H9 (cell line): ENCODE measurements at regions not wholly inside any gene's neighbourhood (a gene's known extent, or its start where the extent isn't known, plus 50 kb on each side); places are given as distances from the start of the nearest gene placed in this dataset.

Experiments
- DNase-seq: peaks from one replicate; pipeline ENCODE4 v3.0.0-alpha.2; 2017
- H2AFZ ChIP-seq: one replicate; pipeline ENCODE4 v1.6.1; 2013; ENCODE audit warnings: mild to moderate bottlenecking, low read length, control low read depth, moderate library complexity
- H2AK5ac ChIP-seq: 2 replicates; pipeline ENCODE4 v1.6.1; 2013; ENCODE audit warnings: low read length, control low read depth, mixed read lengths; ENCODE audit not compliant: insufficient read length
- H2BK120ac ChIP-seq: one replicate; pipeline ENCODE4 v1.6.1; 2013; ENCODE audit warnings: low read depth, mild to moderate bottlenecking, low read length, control low read depth, inconsistent platforms; ENCODE audit not compliant: poor library complexity, severe bottlenecking
- H2BK12ac ChIP-seq: 2 replicates; pipeline ENCODE4 v1.6.1; 2013; ENCODE audit warnings: low read length, control low read depth, mixed read lengths, low read depth; ENCODE audit not compliant: insufficient read length
- H2BK15ac ChIP-seq: 2 replicates; pipeline ENCODE4 v1.6.1; 2013; ENCODE audit warnings: low read depth, low read length, control low read depth
- H2BK20ac ChIP-seq: one replicate; pipeline ENCODE4 v1.6.1; 2013; ENCODE audit warnings: low read depth, mild to moderate bottlenecking, low read length, control low read depth, inconsistent platforms; ENCODE audit not compliant: poor library complexity, severe bottlenecking
- H2BK5ac ChIP-seq: 2 replicates; pipeline ENCODE4 v1.6.1; 2013; ENCODE audit warnings: low read length, control low read depth, mixed read lengths; ENCODE audit not compliant: insufficient read length
- H3K14ac ChIP-seq: 2 replicates; pipeline ENCODE4 v1.6.1; 2013; ENCODE audit warnings: low read length, control low read depth; ENCODE audit not compliant: insufficient read depth
- H3K18ac ChIP-seq: 2 replicates; pipeline ENCODE4 v1.6.1; 2013; ENCODE audit warnings: low read depth, mild to moderate bottlenecking, mixed read lengths, low read length, control low read depth; ENCODE audit not compliant: insufficient read length
- H3K23ac ChIP-seq: 2 replicates; pipeline ENCODE4 v1.6.1; 2013; ENCODE audit warnings: low read length, control low read depth, mixed read lengths, low read depth; ENCODE audit not compliant: insufficient read length
- H3K23me2 ChIP-seq: 2 replicates; pipeline ENCODE4 v1.6.1; 2013; ENCODE audit warnings: low read depth, mild to moderate bottlenecking, mixed read lengths, low read length, control low read depth; ENCODE audit not compliant: insufficient read length, poor library complexity, severe bottlenecking
- H3K27ac ChIP-seq: 2 replicates; pipeline ENCODE4 v1.5.1; 2013; ENCODE audit warnings: low read length, control low read depth, mixed read lengths, low read depth; ENCODE audit not compliant: insufficient read length
- H3K27me3 ChIP-seq: 2 replicates; pipeline ENCODE4 v1.6.1; 2013; ENCODE audit warnings: low read length, control low read depth, inconsistent platforms; ENCODE audit not compliant: insufficient read depth
- H3K4ac ChIP-seq: 2 replicates; pipeline ENCODE4 v1.6.1; 2013; ENCODE audit warnings: low read depth, mild to moderate bottlenecking, control low read depth, inconsistent platforms, low read length, moderate library complexity
- H3K4me1 ChIP-seq: 2 replicates; pipeline ENCODE4 v1.6.1; 2013; ENCODE audit warnings: low read length, control low read depth, inconsistent platforms; ENCODE audit not compliant: insufficient read depth
- H3K4me2 ChIP-seq: 2 replicates; pipeline ENCODE4 v1.6.1; 2013; ENCODE audit warnings: low read length, control low read depth, mixed read lengths; ENCODE audit not compliant: insufficient read length, insufficient read depth
- H3K56ac ChIP-seq: 2 replicates; pipeline ENCODE4 v1.6.1; 2013; ENCODE audit warnings: low read depth, mild to moderate bottlenecking, mixed read lengths, low read length, control low read depth; ENCODE audit not compliant: insufficient read length
- H3K79me1 ChIP-seq: 2 replicates; pipeline ENCODE4 v1.6.1; 2013; ENCODE audit warnings: low read depth, mild to moderate bottlenecking, moderate library complexity, low read length, control low read depth, inconsistent platforms; ENCODE audit not compliant: insufficient read depth, poor library complexity, severe bottlenecking
- H3K79me2 ChIP-seq: 2 replicates; pipeline ENCODE4 v1.6.1; 2013; ENCODE audit warnings: low read length, control low read depth, inconsistent platforms; ENCODE audit not compliant: insufficient read depth
- H3K9ac ChIP-seq: 2 replicates; pipeline ENCODE4 v1.6.1; 2013; ENCODE audit warnings: low read length, control low read depth, mixed read lengths; ENCODE audit not compliant: insufficient read length; ENCODE audit errors: extremely low read depth
- H3K9me3 ChIP-seq: one replicate; pipeline ENCODE4 v1.6.1; 2013; ENCODE audit warnings: low read depth, low read length, inconsistent platforms; ENCODE audit not compliant: control insufficient read depth
- H3T11ph ChIP-seq: one replicate; pipeline ENCODE4 v1.6.1; 2013; ENCODE audit warnings: mild to moderate bottlenecking, low read length, control low read depth, inconsistent platforms
- H4K20me1 ChIP-seq: one replicate; pipeline ENCODE4 v1.6.1; 2013; ENCODE audit not compliant: control insufficient read depth, insufficient read length, insufficient read depth
- H4K5ac ChIP-seq: 2 replicates; pipeline ENCODE4 v1.6.1; 2013; ENCODE audit warnings: low read depth, mild to moderate bottlenecking, mixed read lengths, low read length, control low read depth; ENCODE audit not compliant: insufficient read length
- H4K8ac ChIP-seq: replicated peaks from 2 replicates; pipeline ENCODE4 v1.6.1; 2013; ENCODE audit warnings: low read length, control low read depth, mixed read lengths, low read depth; ENCODE audit not compliant: insufficient read length
- H4K91ac ChIP-seq: 2 replicates; pipeline ENCODE4 v1.6.1; 2013; ENCODE audit warnings: low read depth, mild to moderate bottlenecking, moderate library complexity, mixed read lengths, low read length, control low read depth; ENCODE audit not compliant: insufficient read length
- H3K27ac Mint-ChIP-seq, 3 experiments: 2 replicates in 2 of 3; 3 replicates in 1 of 3; pipeline ENCODE4 v1.8.0; 2020 to 2021; ENCODE audit warnings: mixed read lengths in 3 of 3, mild to moderate bottlenecking in 1 of 3, moderate library complexity in 1 of 3
- H3K27me3 Mint-ChIP-seq: 2 replicates; pipeline ENCODE4 v1.8.0; 2021; ENCODE audit warnings: low read depth, mild to moderate bottlenecking, moderate library complexity, mixed read lengths
- H3K36me3 Mint-ChIP-seq, 3 experiments: 2 replicates in 2 of 3; 3 replicates in 1 of 3; pipeline ENCODE4 v1.8.0; 2020 to 2021; ENCODE audit warnings: low read depth in 3 of 3, mixed read lengths in 3 of 3; ENCODE audit not compliant: insufficient read depth in 1 of 3
- H3K4me1 Mint-ChIP-seq, 2 experiments: 2 replicates each; pipeline ENCODE4 v1.8.0; 2020; ENCODE audit warnings: mixed read lengths in 2 of 2
- H3K4me3 Mint-ChIP-seq, 2 experiments: 2 replicates in 1 of 2; 3 replicates in 1 of 2; pipeline ENCODE4 v1.8.0; 2020 to 2021; ENCODE audit warnings: mild to moderate bottlenecking in 2 of 2, mixed read lengths in 2 of 2, moderate library complexity in 1 of 2
- H3K9me3 Mint-ChIP-seq, 2 experiments: 2 replicates in 1 of 2; 3 replicates in 1 of 2; pipeline ENCODE4 v1.8.0; 2020; ENCODE audit warnings: mild to moderate bottlenecking in 2 of 2, mixed read lengths in 2 of 2, moderate library complexity in 1 of 2
- CTCF ChIP-seq: fragments of 200-600 bp; sonication (generic); conservative IDR thresholded peaks from 3 replicates; pipeline ENCODE4 v1.8.0; 2021; ENCODE audit warnings: antibody characterized with exemption, mild to moderate bottlenecking
- WGBS: extraction: QIAGEN DNeasy Blood & Tissue Kit; methylation state at CpG from one replicate; pipeline ENCODE4 v1.1.7; 2013; ENCODE audit warnings: missing lambda C conversion rate, low lambda C conversion rate, mixed read lengths; ENCODE audit not compliant: insufficient read length; ENCODE audit errors: extremely low coverage; 5-methylcytosine and 5-hydroxymethylcytosine counted together

- Histone ChIP-seq H3K79me2 (no peaks in the 10 kb centered on the region), H3K4me1 (no peaks in the 10 kb centered on the region), H4K5ac (no peak overlapping the region), H3K4me2 (no peak overlapping the region), H3K23ac (no peak overlapping the region), H3K27ac (no peak overlapping the region), H3K27me3 (no peaks in the 10 kb centered on the region), H3K4ac (no peak overlapping the region), H4K8ac (no peak overlapping the region), H3K18ac (no peak overlapping the region), H3K23me2 (no peaks in the 10 kb centered on the region), H3K9ac (no peak overlapping the region), H2BK120ac (no peak overlapping the region), H2AFZ (no peak overlapping the region), H4K20me1 (no peaks in the 10 kb centered on the region), H2BK15ac (no peak overlapping the region), H3T11ph (no peak overlapping the region), H4K91ac (no peak overlapping the region), H2BK5ac (no peak overlapping the region), H3K14ac (no peak overlapping the region), H2AK5ac (no peak overlapping the region), H2BK20ac (no peak overlapping the region), H2BK12ac (no peak overlapping the region), H3K56ac (no peak overlapping the region), H3K9me3 (no peaks in the 10 kb centered on the region), H3K79me1 (no peaks in the 10 kb centered on the region)
- peaks cover 1% of the 10 kb centered on the region; the same call in 1 of the 2 replicates for H3K27me3 Mint-ChIP-seq
- no peaks in the 10 kb centered on the region for H3K4me1 Mint-ChIP-seq
- peaks cover 0 to 2% (median 0%) of the 10 kb centered on the region in 3 experiments; a peak in 2 of 7 replicates for H3K36me3 Mint-ChIP-seq
- H3K27ac Mint-ChIP-seq, result no peak overlapping the region
- DNase-seq, result no peak
- H3K9me3 Mint-ChIP-seq, result peaks cover 0 to 3% of the 10 kb centered on the region in 2 experiments; a peak in 1 of 5 replicates
- TF ChIP-seq CTCF, result no peak
- H3K4me3 Mint-ChIP-seq, result no peak overlapping the region
- WGBS, result no CpG with 5 or more reads among the region's 4 CpGs
Observed at GRCh38 chr12:65546528-65546927, 268.0 kb downstream of the MSRB3 start.
